ENCODE measurements at regions not wholly inside any gene's neighbourhood (a gene's known extent, or its start where the extent isn't known, plus 50 kb on each side); places are given as distances from the start of the nearest gene placed in this dataset.

DNA sequence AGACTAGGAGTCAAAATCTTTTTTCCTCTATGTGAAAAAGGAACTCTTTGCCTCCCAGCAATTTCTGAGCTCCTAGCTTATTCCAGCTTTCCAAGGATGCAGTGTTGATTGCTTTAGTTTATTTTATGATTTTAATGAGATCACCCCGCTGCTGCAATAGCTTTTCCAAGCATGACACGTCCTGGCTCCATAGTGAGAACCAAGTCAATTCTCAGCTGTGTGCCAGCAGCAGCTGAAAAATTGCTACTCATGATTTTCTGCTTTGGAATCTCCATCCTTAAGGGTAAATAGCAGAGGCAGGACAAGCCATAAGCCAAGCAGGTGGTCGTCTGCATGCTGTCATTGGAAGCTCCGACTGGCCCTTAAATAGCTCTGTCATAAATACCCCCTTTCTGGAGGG is 64.5 kb downstream of the FTHL17 start:
- ChIA-PET RAD21 (ENCODE audit: unreplicated experiment) (no interaction called here), CTCF (no interaction called here), POLR2A (no interaction called here), SMC1A (ENCODE audit: uncharacterized antibody, unreplicated experiment) (no interaction called here)
- no TSS peak for BruUV-seq (replicated peaks)
- Histone ChIP-seq H3K27ac (ENCODE audit: control insufficient read depth, insufficient read depth) (no peak overlapping the region), H3K27me3 (replicated peaks in 1 of 2; ENCODE audit: control insufficient read depth in 2 of 2, insufficient read depth in 2 of 2, low read length in 1 of 2) (peaks cover 0 to 8% of the 10 kb centered on the region in 2 experiments; a peak in 2 of 4 replicates), H3K4me2 (ENCODE audit: control insufficient read depth, insufficient read depth) (no peak overlapping the region), H3K9me3 (replicated peaks; ENCODE audit: control insufficient read depth, insufficient read depth, low read length) (no peaks in the 10 kb centered on the region), H3K4me1 (ENCODE audit: control insufficient read depth, insufficient read depth, low read length) (no peaks in the 10 kb centered on the region), H4K20me1 (ENCODE audit: control insufficient read depth, insufficient read depth) (no peaks in the 10 kb centered on the region), H3K4me3 (no peak overlapping the region), H3K9ac (ENCODE audit: control insufficient read depth, insufficient read depth, low read length) (no peak overlapping the region), H2AFZ (ENCODE audit: control insufficient read depth, low read depth, low read length) (no peak overlapping the region), H3K36me3 (ENCODE audit: control insufficient read depth in 2 of 2, insufficient read depth in 2 of 2, low read length in 1 of 2) (no peaks in the 10 kb centered on the region), H3K79me2 (ENCODE audit: control insufficient read depth, insufficient read depth, low read length) (no peaks in the 10 kb centered on the region)
- DNase-seq (ENCODE audit: low read depth, low spot score) (no peak), FAIRE-seq (no peak), ATAC-seq (no peak)
- in situ Hi-C loops (cut with MboI): no loop called here
- intact Hi-C loops (cut with micrococcal nuclease; ENCODE audit: unreplicated experiment): no loop called here
- WGBS (ENCODE audit: insufficient coverage, insufficient replicate concordance, low lambda C conversion rate, missing lambda C conversion rate): 0% methylated on average over 4 of the region's 4 CpGs
- TF ChIP-seq MXI1 (IDR thresholded peaks at IDR 0.05; ENCODE audit: low read depth, low read length) (no peak), POU2F2 (IDR thresholded peaks at IDR 0.05; ENCODE audit: borderline replicate concordance, low read depth, low read length) (no peak), ETV6 (conservative IDR thresholded peaks at IDR 0.05 in 1 of 2, IDR thresholded peaks at IDR 0.05 in 1 of 2; ENCODE audit: borderline replicate concordance in 1 of 2, low read depth in 1 of 2) (no peak), TBL1XR1 (IDR thresholded peaks at IDR 0.05; ENCODE audit: low read depth, low read length) (no peak), CBFB (IDR thresholded peaks at IDR 0.05; ENCODE audit: low read depth) (no peak), KAT2A (conservative IDR thresholded peaks at IDR 0.05; ENCODE audit: control insufficient read depth, low read depth, low read length) (no peak), ATF7 (IDR thresholded peaks at IDR 0.05; ENCODE audit: low read depth) (no peak), CHD4 (IDR thresholded peaks at IDR 0.05) (no peak), CEBPB (IDR thresholded peaks at IDR 0.05; ENCODE audit: borderline replicate concordance in 1 of 2, low read depth in 2 of 2, low read length in 2 of 2) (no peak), RB1 (IDR thresholded peaks at IDR 0.05; ENCODE audit: borderline replicate concordance) (no peak), HDAC2 (IDR thresholded peaks at IDR 0.05) (no peak), HCFC1 (IDR thresholded peaks at IDR 0.05; ENCODE audit: low read length) (no peak), YBX1 (IDR thresholded peaks at IDR 0.05) (no peak), CREM (IDR thresholded peaks at IDR 0.05; ENCODE audit: low read depth) (no peak)
- TF ChIP-seq, protein P1, sequence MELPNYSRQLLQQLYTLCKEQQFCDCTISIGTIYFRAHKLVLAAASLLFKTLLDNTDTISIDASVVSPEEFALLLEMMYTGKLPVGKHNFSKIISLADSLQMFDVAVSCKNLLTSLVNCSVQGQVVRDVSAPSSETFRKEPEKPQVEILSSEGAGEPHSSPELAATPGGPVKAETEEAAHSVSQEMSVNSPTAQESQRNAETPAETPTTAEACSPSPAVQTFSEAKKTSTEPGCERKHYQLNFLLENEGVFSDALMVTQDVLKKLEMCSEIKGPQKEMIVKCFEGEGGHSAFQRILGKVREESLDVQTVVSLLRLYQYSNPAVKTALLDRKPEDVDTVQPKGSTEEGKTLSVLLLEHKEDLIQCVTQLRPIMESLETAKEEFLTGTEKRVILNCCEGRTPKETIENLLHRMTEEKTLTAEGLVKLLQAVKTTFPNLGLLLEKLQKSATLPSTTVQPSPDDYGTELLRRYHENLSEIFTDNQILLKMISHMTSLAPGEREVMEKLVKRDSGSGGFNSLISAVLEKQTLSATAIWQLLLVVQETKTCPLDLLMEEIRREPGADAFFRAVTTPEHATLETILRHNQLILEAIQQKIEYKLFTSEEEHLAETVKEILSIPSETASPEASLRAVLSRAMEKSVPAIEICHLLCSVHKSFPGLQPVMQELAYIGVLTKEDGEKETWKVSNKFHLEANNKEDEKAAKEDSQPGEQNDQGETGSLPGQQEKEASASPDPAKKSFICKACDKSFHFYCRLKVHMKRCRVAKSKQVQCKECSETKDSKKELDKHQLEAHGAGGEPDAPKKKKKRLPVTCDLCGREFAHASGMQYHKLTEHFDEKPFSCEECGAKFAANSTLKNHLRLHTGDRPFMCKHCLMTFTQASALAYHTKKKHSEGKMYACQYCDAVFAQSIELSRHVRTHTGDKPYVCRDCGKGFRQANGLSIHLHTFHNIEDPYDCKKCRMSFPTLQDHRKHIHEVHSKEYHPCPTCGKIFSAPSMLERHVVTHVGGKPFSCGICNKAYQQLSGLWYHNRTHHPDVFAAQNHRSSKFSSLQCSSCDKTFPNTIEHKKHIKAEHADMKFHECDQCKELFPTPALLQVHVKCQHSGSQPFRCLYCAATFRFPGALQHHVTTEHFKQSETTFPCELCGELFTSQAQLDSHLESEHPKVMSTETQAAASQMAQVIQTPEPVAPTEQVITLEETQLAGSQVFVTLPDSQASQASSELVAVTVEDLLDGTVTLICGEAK (IDR thresholded peaks at IDR 0.05; ENCODE audit: borderline replicate concordance): no peak
- TF ChIP-seq, protein P2, sequence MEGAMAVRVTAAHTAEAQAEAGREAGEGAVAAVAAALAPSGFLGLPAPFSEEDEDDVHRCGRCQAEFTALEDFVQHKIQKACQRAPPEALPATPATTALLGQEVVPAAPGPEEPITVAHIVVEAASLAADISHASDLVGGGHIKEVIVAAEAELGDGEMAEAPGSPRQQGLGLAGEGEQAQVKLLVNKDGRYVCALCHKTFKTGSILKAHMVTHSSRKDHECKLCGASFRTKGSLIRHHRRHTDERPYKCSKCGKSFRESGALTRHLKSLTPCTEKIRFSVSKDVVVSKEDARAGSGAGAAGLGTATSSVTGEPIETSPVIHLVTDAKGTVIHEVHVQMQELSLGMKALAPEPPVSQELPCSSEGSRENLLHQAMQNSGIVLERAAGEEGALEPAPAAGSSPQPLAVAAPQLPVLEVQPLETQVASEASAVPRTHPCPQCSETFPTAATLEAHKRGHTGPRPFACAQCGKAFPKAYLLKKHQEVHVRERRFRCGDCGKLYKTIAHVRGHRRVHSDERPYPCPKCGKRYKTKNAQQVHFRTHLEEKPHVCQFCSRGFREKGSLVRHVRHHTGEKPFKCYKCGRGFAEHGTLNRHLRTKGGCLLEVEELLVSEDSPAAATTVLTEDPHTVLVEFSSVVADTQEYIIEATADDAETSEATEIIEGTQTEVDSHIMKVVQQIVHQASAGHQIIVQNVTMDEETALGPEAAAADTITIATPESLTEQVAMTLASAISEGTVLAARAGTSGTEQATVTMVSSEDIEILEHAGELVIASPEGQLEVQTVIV (IDR thresholded peaks at IDR 0.05; ENCODE audit: borderline replicate concordance, partially characterized antibody): no peak
